ENCODE measurements at regions not wholly inside any gene's neighbourhood (a gene's known extent, or its start where the extent isn't known, plus 50 kb on each side); places are given as distances from the start of the nearest gene placed in this dataset.

DNA sequence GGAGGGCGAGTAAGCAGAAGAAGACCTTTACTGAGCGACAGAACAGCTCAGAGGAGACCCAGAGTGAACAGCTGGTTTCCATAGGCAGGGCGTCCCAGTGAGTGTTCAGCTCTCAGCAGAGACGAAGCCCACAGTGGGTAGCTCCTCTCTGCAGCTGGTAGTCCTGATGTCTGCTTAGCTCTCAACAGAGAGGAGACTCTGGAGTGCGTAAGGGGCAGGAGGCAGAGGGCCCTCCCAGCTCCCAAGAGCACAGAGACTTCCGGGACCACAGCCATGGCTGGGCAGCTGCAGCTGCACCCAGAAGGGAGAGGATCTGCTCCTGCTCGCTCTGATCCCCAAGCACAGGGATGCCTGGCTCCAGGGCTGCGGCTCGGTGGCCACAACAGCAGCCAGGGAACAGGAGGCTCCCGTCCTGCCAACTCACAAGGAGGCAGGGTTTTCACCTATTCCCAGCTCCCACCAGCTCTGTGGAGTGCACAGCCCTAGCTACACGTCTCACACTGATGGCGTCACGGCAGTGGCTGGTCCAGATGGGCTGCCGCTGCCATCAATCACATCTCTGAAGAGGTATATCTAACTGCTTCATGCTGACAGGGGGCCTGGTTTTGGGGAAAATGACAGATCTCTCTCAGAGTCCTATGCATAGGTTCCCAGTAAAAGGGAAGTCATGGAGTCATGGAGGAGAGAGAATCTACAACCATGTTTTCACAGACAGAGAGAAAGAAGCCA lies 2660.1 kb upstream of the PCDH20 start (continued):
- 0 out of 2 replicates have a peak, but pooled peaks have one; percentile 36 for TF ChIP-seq DNMT3B (CRISPR knock-in tag; conservative IDR thresholded peaks at IDR 0.05)
- no peak for TF ChIP-seq FOXA1 (IDR thresholded peaks at IDR 0.05)
- 0 out of 2 replicates have a peak, but pooled peaks have one; percentile 4 for TF ChIP-seq FOXA1 (CRISPR knock-in tag; IDR thresholded peaks at IDR 0.05)
- TF ChIP-seq ZFY (CRISPR knock-in tag; IDR thresholded peaks at IDR 0.05): peak; percentile 70; the same call in 1 of the 2 replicates
- TF ChIP-seq ZBTB7B (CRISPR knock-in tag; IDR thresholded peaks at IDR 0.05): 0 out of 2 replicates have a peak, but pooled peaks have one; percentile 33
- no peak for TF ChIP-seq MBD4 (IDR thresholded peaks at IDR 0.05; ENCODE audit: borderline replicate concordance, low read length)
- TF ChIP-seq SP140L (CRISPR knock-in tag; IDR thresholded peaks at IDR 0.05; ENCODE audit: borderline replicate concordance): no peak
- TF ChIP-seq, protein P1, sequence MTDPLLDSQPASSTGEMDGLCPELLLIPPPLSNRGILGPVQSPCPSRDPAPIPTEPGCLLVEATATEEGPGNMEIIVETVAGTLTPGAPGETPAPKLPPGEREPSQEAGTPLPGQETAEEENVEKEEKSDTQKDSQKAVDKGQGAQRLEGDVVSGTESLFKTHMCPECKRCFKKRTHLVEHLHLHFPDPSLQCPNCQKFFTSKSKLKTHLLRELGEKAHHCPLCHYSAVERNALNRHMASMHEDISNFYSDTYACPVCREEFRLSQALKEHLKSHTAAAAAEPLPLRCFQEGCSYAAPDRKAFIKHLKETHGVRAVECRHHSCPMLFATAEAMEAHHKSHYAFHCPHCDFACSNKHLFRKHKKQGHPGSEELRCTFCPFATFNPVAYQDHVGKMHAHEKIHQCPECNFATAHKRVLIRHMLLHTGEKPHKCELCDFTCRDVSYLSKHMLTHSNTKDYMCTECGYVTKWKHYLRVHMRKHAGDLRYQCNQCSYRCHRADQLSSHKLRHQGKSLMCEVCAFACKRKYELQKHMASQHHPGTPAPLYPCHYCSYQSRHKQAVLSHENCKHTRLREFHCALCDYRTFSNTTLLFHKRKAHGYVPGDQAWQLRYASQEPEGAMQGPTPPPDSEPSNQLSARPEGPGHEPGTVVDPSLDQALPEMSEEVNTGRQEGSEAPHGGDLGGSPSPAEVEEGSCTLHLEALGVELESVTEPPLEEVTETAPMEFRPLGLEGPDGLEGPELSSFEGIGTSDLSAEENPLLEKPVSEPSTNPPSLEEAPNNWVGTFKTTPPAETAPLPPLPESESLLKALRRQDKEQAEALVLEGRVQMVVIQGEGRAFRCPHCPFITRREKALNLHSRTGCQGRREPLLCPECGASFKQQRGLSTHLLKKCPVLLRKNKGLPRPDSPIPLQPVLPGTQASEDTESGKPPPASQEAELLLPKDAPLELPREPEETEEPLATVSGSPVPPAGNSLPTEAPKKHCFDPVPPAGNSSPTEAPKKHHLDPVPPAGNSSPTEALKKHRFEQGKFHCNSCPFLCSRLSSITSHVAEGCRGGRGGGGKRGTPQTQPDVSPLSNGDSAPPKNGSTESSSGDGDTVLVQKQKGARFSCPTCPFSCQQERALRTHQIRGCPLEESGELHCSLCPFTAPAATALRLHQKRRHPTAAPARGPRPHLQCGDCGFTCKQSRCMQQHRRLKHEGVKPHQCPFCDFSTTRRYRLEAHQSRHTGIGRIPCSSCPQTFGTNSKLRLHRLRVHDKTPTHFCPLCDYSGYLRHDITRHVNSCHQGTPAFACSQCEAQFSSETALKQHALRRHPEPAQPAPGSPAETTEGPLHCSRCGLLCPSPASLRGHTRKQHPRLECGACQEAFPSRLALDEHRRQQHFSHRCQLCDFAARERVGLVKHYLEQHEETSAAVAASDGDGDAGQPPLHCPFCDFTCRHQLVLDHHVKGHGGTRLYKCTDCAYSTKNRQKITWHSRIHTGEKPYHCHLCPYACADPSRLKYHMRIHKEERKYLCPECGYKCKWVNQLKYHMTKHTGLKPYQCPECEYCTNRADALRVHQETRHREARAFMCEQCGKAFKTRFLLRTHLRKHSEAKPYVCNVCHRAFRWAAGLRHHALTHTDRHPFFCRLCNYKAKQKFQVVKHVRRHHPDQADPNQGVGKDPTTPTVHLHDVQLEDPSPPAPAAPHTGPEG (CRISPR knock-in tag; IDR thresholded peaks at IDR 0.05): no peak
- TF ChIP-seq FOXJ3 (CRISPR knock-in tag; IDR thresholded peaks at IDR 0.05; ENCODE audit: borderline replicate concordance): no peak
- TF ChIP-seq, protein P2, sequence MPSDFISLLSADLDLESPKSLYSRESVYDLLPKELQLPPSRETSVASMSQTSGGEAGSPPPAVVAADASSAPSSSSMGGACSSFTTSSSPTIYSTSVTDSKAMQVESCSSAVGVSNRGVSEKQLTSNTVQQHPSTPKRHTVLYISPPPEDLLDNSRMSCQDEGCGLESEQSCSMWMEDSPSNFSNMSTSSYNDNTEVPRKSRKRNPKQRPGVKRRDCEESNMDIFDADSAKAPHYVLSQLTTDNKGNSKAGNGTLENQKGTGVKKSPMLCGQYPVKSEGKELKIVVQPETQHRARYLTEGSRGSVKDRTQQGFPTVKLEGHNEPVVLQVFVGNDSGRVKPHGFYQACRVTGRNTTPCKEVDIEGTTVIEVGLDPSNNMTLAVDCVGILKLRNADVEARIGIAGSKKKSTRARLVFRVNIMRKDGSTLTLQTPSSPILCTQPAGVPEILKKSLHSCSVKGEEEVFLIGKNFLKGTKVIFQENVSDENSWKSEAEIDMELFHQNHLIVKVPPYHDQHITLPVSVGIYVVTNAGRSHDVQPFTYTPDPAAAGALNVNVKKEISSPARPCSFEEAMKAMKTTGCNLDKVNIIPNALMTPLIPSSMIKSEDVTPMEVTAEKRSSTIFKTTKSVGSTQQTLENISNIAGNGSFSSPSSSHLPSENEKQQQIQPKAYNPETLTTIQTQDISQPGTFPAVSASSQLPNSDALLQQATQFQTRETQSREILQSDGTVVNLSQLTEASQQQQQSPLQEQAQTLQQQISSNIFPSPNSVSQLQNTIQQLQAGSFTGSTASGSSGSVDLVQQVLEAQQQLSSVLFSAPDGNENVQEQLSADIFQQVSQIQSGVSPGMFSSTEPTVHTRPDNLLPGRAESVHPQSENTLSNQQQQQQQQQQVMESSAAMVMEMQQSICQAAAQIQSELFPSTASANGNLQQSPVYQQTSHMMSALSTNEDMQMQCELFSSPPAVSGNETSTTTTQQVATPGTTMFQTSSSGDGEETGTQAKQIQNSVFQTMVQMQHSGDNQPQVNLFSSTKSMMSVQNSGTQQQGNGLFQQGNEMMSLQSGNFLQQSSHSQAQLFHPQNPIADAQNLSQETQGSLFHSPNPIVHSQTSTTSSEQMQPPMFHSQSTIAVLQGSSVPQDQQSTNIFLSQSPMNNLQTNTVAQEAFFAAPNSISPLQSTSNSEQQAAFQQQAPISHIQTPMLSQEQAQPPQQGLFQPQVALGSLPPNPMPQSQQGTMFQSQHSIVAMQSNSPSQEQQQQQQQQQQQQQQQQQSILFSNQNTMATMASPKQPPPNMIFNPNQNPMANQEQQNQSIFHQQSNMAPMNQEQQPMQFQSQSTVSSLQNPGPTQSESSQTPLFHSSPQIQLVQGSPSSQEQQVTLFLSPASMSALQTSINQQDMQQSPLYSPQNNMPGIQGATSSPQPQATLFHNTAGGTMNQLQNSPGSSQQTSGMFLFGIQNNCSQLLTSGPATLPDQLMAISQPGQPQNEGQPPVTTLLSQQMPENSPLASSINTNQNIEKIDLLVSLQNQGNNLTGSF (CRISPR knock-in tag; IDR thresholded peaks at IDR 0.05): no peak
- no peak for TF ChIP-seq ARNTL (CRISPR knock-in tag; IDR thresholded peaks at IDR 0.05)
- TF ChIP-seq MAFG (CRISPR knock-in tag; IDR thresholded peaks at IDR 0.05): no peak
- no peak for TF ChIP-seq ZNF557 (CRISPR knock-in tag; IDR thresholded peaks at IDR 0.05)
- no peak for TF ChIP-seq ZNF343 (CRISPR knock-in tag; IDR thresholded peaks at IDR 0.05)
- TF ChIP-seq, protein P3, sequence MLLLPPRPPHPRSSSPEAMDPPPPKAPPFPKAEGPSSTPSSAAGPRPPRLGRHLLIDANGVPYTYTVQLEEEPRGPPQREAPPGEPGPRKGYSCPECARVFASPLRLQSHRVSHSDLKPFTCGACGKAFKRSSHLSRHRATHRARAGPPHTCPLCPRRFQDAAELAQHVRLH (CRISPR knock-in tag; IDR thresholded peaks at IDR 0.05; ENCODE audit: borderline replicate concordance, low read depth): no peak
- peak; percentile 21; the same call in 1 of the 2 replicates for TF ChIP-seq NCOA2 (CRISPR knock-in tag; IDR thresholded peaks at IDR 0.05)
- TF ChIP-seq HOXA3 (CRISPR knock-in tag; IDR thresholded peaks at IDR 0.05): peak; percentile 89
- no peak for TF ChIP-seq MTF2 (CRISPR knock-in tag; IDR thresholded peaks at IDR 0.05; ENCODE audit: borderline replicate concordance)
